IMR-90 (cell line): ENCODE measurements at regions not wholly inside any gene's neighbourhood (a gene's known extent, or its start where the extent isn't known, plus 50 kb on each side); places are given as distances from the start of the nearest gene placed in this dataset.

Experiments
- ATAC-seq: fragments of 200-7000 bp; cut with Tn5 transposase; 2 replicates; pipeline ENCODE4 v1.9.1; 2020; ENCODE audit warnings: low read depth, mild to moderate bottlenecking, moderate library complexity
- BruUV-seq: library from RNA; stranded (reverse); fragments of 400-500 nt; replicated peaks from 2 replicates; lab custom pipeline; 2021; lab: Mats Ljungman, UMichigan
- CTCF ChIA-PET: fragments of 300-600 bp; formaldehyde crosslinking; extraction: SDS; loops from one replicate; lab custom pipeline; 2021; ENCODE audit warnings: antibody characterized with exemption; lab: Yijun Ruan, JAX
- POLR2A ChIA-PET: fragments of 300-600 bp; sonication (Branson Sonifier 250); formaldehyde crosslinking; loops from one replicate; lab custom pipeline; 2022; ENCODE audit warnings: antibody characterized with exemption; ENCODE audit not compliant: unreplicated experiment; lab: Charles Lee
- DNase-seq: peaks from one replicate; pipeline ENCODE4 v3.0.0; 2013
- H2AFZ ChIP-seq: replicated peaks from 2 replicates; pipeline ENCODE3; 2013; ENCODE audit warnings: low read length, mild to moderate bottlenecking; ENCODE audit not compliant: poor library complexity
- H2AK5ac ChIP-seq: 2 replicates; pipeline ENCODE4 v1.6.1; 2013; ENCODE audit warnings: low read depth, low read length, inconsistent platforms
- H2AK9ac ChIP-seq: replicated peaks from 2 replicates; pipeline ENCODE3; 2013; ENCODE audit warnings: mild to moderate bottlenecking, low read depth, low read length, moderate library complexity; ENCODE audit not compliant: poor library complexity
- H2BK120ac ChIP-seq: 2 replicates; pipeline ENCODE4 v1.6.1; 2013; ENCODE audit warnings: low read depth, low read length, inconsistent platforms
- H2BK15ac ChIP-seq: 3 replicates; pipeline ENCODE4 v1.6.1; 2013; ENCODE audit warnings: low read depth, low read length, inconsistent platforms
- H2BK20ac ChIP-seq: 2 replicates; pipeline ENCODE4 v1.6.1; 2013; ENCODE audit warnings: low read depth, mild to moderate bottlenecking, inconsistent platforms, low read length, moderate library complexity
- H2BK5ac ChIP-seq: 2 replicates; pipeline ENCODE4 v1.6.1; 2013; ENCODE audit warnings: mild to moderate bottlenecking, low read depth, low read length, inconsistent platforms; ENCODE audit not compliant: poor library complexity, severe bottlenecking
- H3K14ac ChIP-seq: replicated peaks from 2 replicates; pipeline ENCODE4 v1.6.1; 2013; ENCODE audit warnings: low read depth, low read length, inconsistent platforms
- H3K18ac ChIP-seq: 2 replicates; pipeline ENCODE4 v1.6.1; 2013; ENCODE audit warnings: low read depth, low read length, control low read depth
- H3K23ac ChIP-seq: 2 replicates; pipeline ENCODE4 v1.6.1; 2013; ENCODE audit warnings: low read depth, low read length, inconsistent platforms
- H3K27ac ChIP-seq: 2 replicates; pipeline ENCODE4 v1.5.1; 2013; ENCODE audit warnings: mild to moderate bottlenecking, control low read depth, low read length; ENCODE audit not compliant: insufficient read depth
- H3K27me3 ChIP-seq: 2 replicates; pipeline ENCODE4 v1.6.1; 2013; ENCODE audit warnings: low read length; ENCODE audit not compliant: control insufficient read depth, insufficient read depth
- H3K36me3 ChIP-seq: 2 replicates; pipeline ENCODE4 v1.6.1; 2013; ENCODE audit warnings: low read length, mixed read lengths; ENCODE audit not compliant: control insufficient read depth, insufficient read depth
- H3K4ac ChIP-seq: 2 replicates; pipeline ENCODE4 v1.6.1; 2013; ENCODE audit warnings: low read depth, low read length, inconsistent platforms
- H3K4me1 ChIP-seq: 2 replicates; pipeline ENCODE4 v1.6.1; 2013; ENCODE audit warnings: low read length, mixed read lengths; ENCODE audit not compliant: control insufficient read depth, insufficient read depth
- H3K4me2 ChIP-seq: 2 replicates; pipeline ENCODE4 v1.6.1; 2013; ENCODE audit warnings: low read depth, mild to moderate bottlenecking, control low read depth, low read length, moderate library complexity
- H3K4me3 ChIP-seq: 2 replicates; pipeline ENCODE4 v1.5.1; 2013; ENCODE audit warnings: low read depth, mild to moderate bottlenecking, control low read depth, low read length, moderate library complexity; ENCODE audit not compliant: insufficient read depth
- H3K56ac ChIP-seq: 2 replicates; pipeline ENCODE4 v1.6.1; 2013; ENCODE audit warnings: low read length, inconsistent platforms; ENCODE audit not compliant: insufficient read depth; ENCODE audit errors: extremely low read depth
- H3K79me1 ChIP-seq, 2 experiments: 2 replicates each; pipeline ENCODE4 v1.6.1; 2013; ENCODE audit warnings: low read length in 2 of 2, inconsistent platforms in 1 of 2, low read depth in 1 of 2
- H3K9ac ChIP-seq: 2 replicates; pipeline ENCODE4 v1.6.1; 2013; ENCODE audit warnings: low read depth, low read length, control low read depth
- H3K9me1 ChIP-seq: 2 replicates; pipeline ENCODE4 v1.6.1; 2013; ENCODE audit warnings: low read length, inconsistent platforms; ENCODE audit not compliant: insufficient read depth
- H3K9me3 ChIP-seq: 2 replicates; pipeline ENCODE4 v1.6.1; 2013; ENCODE audit warnings: low read length; ENCODE audit not compliant: control insufficient read depth, insufficient read depth
- H4K20me1 ChIP-seq: 2 replicates; pipeline ENCODE4 v1.6.1; 2013; ENCODE audit warnings: low read length, inconsistent platforms; ENCODE audit not compliant: insufficient read depth
- H4K5ac ChIP-seq: 2 replicates; pipeline ENCODE4 v1.6.1; 2013; ENCODE audit warnings: mild to moderate bottlenecking, low read depth, low read length, control low read depth
- H4K8ac ChIP-seq, 2 experiments: 2 replicates each; pipeline ENCODE4 v1.6.1; 2013; ENCODE audit warnings: low read depth in 2 of 2, low read length in 2 of 2, control low read depth in 1 of 2, inconsistent platforms in 1 of 2
- H4K91ac ChIP-seq: 2 replicates; pipeline ENCODE4 v1.6.1; 2013; ENCODE audit warnings: low read depth, low read length, inconsistent platforms; ENCODE audit not compliant: insufficient read depth
- BHLHE40 ChIP-seq: fragments of 150-350 bp; IDR thresholded peaks from 2 replicates; pipeline ENCODE4 v1.6.1; 2016; ENCODE audit warnings: mild to moderate bottlenecking, low read depth, low read length
- CEBPB ChIP-seq: IDR thresholded peaks from 2 replicates; pipeline ENCODE4 v1.6.1; 2012; ENCODE audit warnings: low read depth, low read length, improper control_type of control experiment
- CHD1 ChIP-seq: IDR thresholded peaks from 2 replicates; pipeline ENCODE4 v1.6.1; 2012; ENCODE audit warnings: low read depth, low read length, improper control_type of control experiment
- CTCF ChIP-seq: conservative IDR thresholded peaks from 2 replicates; pipeline ENCODE4 v1.5.1; 2012; ENCODE audit warnings: mild to moderate bottlenecking, low read depth, low read length, improper control_type of control experiment
- ELK1 ChIP-seq: fragments of 150-350 bp; IDR thresholded peaks from 2 replicates; pipeline ENCODE4 v1.6.1; 2016; ENCODE audit warnings: low read depth, mild to moderate bottlenecking, low read length, moderate library complexity, borderline replicate concordance
- FOS ChIP-seq: fragments of 150-350 bp; IDR thresholded peaks from 2 replicates; pipeline ENCODE4 v1.6.1; 2016; ENCODE audit warnings: low read depth, low read length
- MAFK ChIP-seq: IDR thresholded peaks from 2 replicates; pipeline ENCODE4 v1.6.1; 2012; ENCODE audit warnings: low read depth, low read length, improper control_type of control experiment
- MAZ ChIP-seq: IDR thresholded peaks from 2 replicates; pipeline ENCODE4 v1.6.1; 2012; ENCODE audit warnings: low read depth, mild to moderate bottlenecking, low read length, improper control_type of control experiment, moderate library complexity, borderline replicate concordance
- MXI1 ChIP-seq: IDR thresholded peaks from 2 replicates; pipeline ENCODE4 v1.6.1; 2012; ENCODE audit warnings: low read depth, mild to moderate bottlenecking, low read length, moderate library complexity, borderline replicate concordance
- NFE2L2 ChIP-seq: fragments of 150-350 bp; IDR thresholded peaks from 2 replicates; pipeline ENCODE4 v1.6.1; 2016; ENCODE audit warnings: low read depth, mild to moderate bottlenecking, low read length
- POLR2A ChIP-seq: IDR thresholded peaks from 2 replicates; pipeline ENCODE4 v1.6.1; 2012; ENCODE audit warnings: mild to moderate bottlenecking, low read depth, low read length
- RAD21 ChIP-seq: IDR thresholded peaks from 2 replicates; pipeline ENCODE4 v1.6.1; 2012; ENCODE audit warnings: low read length, improper control_type of control experiment
- RCOR1 ChIP-seq: IDR thresholded peaks from 2 replicates; pipeline ENCODE4 v1.6.1; 2012; ENCODE audit warnings: mild to moderate bottlenecking, low read length, improper control_type of control experiment; ENCODE audit not compliant: insufficient replicate concordance
- RFX5 ChIP-seq: IDR thresholded peaks from 2 replicates; pipeline ENCODE4 v1.8.0; 2012; ENCODE audit warnings: low read depth, mild to moderate bottlenecking, low read length, moderate library complexity
- SMC3 ChIP-seq: fragments of 150-350 bp; IDR thresholded peaks from 2 replicates; pipeline ENCODE4 v1.6.1; 2016; ENCODE audit warnings: low read depth, mild to moderate bottlenecking, antibody characterized with exemption, low read length, moderate library complexity
- USF2 ChIP-seq: fragments of 150-350 bp; IDR thresholded peaks from 2 replicates; pipeline ENCODE4 v1.6.1; 2017; ENCODE audit warnings: mild to moderate bottlenecking, antibody characterized with exemption, low read length, low read depth
- WGBS, 2 experiments: methylation state at CpG; one replicate each; pipeline versions ENCODE4 v1.1.5 to v1.1.7; 2013; ENCODE audit warnings: missing lambda C conversion rate in 2 of 2; ENCODE audit not compliant: insufficient read length in 1 of 2; ENCODE audit errors: extremely low coverage in 2 of 2; 5-methylcytosine and 5-hydroxymethylcytosine counted together
- dilution Hi-C: fragments of 300-500 bp; cut with HindIII; formaldehyde crosslinking; loops from one replicate; pipeline ENCODE4 v1.14.3; 2018; ENCODE audit warnings: low sequenced_read_pairs; ENCODE audit not compliant: unreplicated experiment
- in situ Hi-C: fragments of 300-500 bp; cut with MboI; formaldehyde crosslinking; loops from 3 replicates; pipeline ENCODE4 v1.14.3; 2019; ENCODE audit warnings: low sequenced_read_pairs, inconsistent platforms, mixed read lengths
- intact Hi-C: fragments of 100-400 bp; cut with micrococcal nuclease; formaldehyde crosslinking; loops from 2 replicates; pipeline ENCODE4 v1.10.0; 2022

- Histone ChIP-seq H3K14ac (no peak overlapping the region), H4K20me1 (no peaks in the 10 kb centered on the region), H3K23ac (no peak overlapping the region), H2AK9ac (no peak overlapping the region), H3K4me3 (no peak overlapping the region), H2BK15ac (no peak overlapping the region), H3K4me1 (no peaks in the 10 kb centered on the region), H3K9ac (no peak overlapping the region), H2BK120ac (no peak overlapping the region), H3K4me2 (no peak overlapping the region), H2BK20ac (no peak overlapping the region), H2AFZ (no peak overlapping the region), H3K4ac (no peak overlapping the region), H2AK5ac (no peak overlapping the region), H4K8ac (no peak overlapping the region), H4K5ac (no peak overlapping the region), H3K79me1 (no peaks in the 10 kb centered on the region), H3K27me3 (no peaks in the 10 kb centered on the region), H3K9me1 (no peaks in the 10 kb centered on the region), H2BK5ac (no peak overlapping the region), H3K18ac (no peak overlapping the region), H3K9me3 (no peaks in the 10 kb centered on the region), H3K36me3 (no peaks in the 10 kb centered on the region), H3K27ac (no peak overlapping the region), H3K56ac (no peak overlapping the region), H4K91ac (no peak overlapping the region)
- BruUV-seq, result no TSS peak
- in situ Hi-C loops (no loop called here), dilution Hi-C loops (no loop called here), intact Hi-C loops (loop anchor here (2.0 to 5.0 kb wide), 3 partner anchors 23 to 126 kb away; no protein-coding TSS in a partner anchor)
- DNase-seq (no peak), ATAC-seq (peak; percentile 52)
- WGBS, 2 experiments, result no CpG with 5 or more reads among the region's 1 CpG
- ChIA-PET CTCF (interaction anchor here (1.3 kb wide), 1 partner anchor 10 kb away, joined by 4 read pairs; no protein-coding TSS in a partner anchor), POLR2A (no interaction called here)
- TF ChIP-seq MAZ, result no peak
- no peak for TF ChIP-seq CEBPB
- no peak for TF ChIP-seq CHD1
- TF ChIP-seq MAFK, result no peak
- TF ChIP-seq BHLHE40, result no peak
- TF ChIP-seq MXI1, result no peak
- no peak for TF ChIP-seq RFX5
- TF ChIP-seq USF2, result no peak
- TF ChIP-seq NFE2L2, result no peak
- TF ChIP-seq FOS, result no peak
- no peak for TF ChIP-seq SMC3
- TF ChIP-seq ELK1, result no peak
- TF ChIP-seq RAD21, result no peak
- TF ChIP-seq CTCF, result no peak
- TF ChIP-seq POLR2A, result no peak
- no peak for TF ChIP-seq RCOR1
Measured at GRCh38 chr10:60573336-60573735, 183.7 kb upstream of the ANK3 start.
